ENCODE measurements at regions not wholly inside any gene's neighbourhood (a gene's known extent, or its start where the extent isn't known, plus 50 kb on each side); places are given as distances from the start of the nearest gene placed in this dataset.

DNA sequence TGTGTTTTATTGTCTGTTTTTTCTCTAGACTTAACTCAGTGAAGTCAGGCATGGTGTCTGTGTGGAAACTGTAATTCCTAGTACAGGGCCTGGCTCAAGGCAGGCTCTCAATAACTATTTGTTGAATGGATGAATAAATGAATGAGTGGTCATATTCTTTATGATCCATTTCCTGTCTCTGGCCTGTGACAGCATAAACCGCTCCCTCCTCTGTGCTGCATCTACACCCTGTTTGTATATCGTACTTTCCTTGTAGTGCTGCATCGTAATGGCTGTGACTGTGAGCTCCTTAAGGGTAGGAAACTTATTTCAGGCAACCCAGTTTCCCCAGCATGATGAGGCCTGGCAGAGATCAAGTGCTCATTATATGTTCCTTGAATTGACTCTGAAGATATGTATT is 337.5 kb upstream of the USP24 start:
- DNase-seq (ENCODE audit: low read depth) = no peak
- TF ChIP-seq, protein P1, sequence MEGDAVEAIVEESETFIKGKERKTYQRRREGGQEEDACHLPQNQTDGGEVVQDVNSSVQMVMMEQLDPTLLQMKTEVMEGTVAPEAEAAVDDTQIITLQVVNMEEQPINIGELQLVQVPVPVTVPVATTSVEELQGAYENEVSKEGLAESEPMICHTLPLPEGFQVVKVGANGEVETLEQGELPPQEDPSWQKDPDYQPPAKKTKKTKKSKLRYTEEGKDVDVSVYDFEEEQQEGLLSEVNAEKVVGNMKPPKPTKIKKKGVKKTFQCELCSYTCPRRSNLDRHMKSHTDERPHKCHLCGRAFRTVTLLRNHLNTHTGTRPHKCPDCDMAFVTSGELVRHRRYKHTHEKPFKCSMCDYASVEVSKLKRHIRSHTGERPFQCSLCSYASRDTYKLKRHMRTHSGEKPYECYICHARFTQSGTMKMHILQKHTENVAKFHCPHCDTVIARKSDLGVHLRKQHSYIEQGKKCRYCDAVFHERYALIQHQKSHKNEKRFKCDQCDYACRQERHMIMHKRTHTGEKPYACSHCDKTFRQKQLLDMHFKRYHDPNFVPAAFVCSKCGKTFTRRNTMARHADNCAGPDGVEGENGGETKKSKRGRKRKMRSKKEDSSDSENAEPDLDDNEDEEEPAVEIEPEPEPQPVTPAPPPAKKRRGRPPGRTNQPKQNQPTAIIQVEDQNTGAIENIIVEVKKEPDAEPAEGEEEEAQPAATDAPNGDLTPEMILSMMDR (IDR thresholded peaks at IDR 0.05; ENCODE audit: low read depth, low read length, missing control alignments) = no peak
- H3K4me3 ChIP-seq (ENCODE audit: low read depth, low read length) = no peak overlapping the region

DNA sequence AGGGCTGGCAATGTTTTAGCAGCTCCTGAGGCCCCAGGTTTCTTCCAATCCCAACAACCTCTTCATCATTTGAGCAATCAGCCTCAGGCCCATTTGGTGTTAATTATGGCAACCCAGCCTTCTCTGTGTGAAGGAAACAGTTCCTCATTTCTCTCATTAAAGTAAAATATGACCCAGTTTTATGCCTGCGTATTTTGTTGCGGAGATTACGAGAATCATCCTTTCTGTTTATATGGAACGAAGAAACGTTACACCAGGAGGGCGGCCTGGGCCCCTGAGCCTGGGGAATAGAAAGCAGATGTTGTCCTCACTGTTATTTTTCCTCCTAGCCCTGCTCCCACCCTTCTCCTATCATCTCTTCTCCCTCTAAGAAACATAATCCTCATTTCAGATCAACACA is 332.2 kb upstream of the USP24 start:
- no peak for DNase-seq (ENCODE audit: low read depth)
- TF ChIP-seq, protein P1 (IDR thresholded peaks at IDR 0.05; ENCODE audit: low read depth, low read length, missing control alignments) = no peak
- no peak overlapping the region for H3K4me3 ChIP-seq (ENCODE audit: low read depth, low read length)

DNA sequence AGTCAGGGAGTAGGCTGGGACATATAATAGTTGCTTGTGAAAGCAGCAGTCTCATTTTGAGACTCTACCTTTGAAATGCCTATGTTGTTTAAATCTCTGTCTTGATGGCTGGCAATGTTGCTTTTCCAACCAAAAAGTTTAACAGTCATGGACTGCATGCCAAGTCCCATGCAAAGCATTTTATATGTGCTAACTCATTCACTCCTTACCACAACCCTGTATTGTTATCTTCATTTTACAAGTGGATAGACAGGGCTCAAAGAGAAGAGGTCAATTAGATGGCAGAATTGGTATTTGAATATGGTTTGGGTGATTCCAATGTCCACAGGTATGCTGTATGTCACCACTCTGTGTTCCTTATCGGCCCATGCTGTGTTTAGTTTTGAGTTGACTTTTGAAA is 331.4 kb upstream of the USP24 start:
- no peak for DNase-seq (ENCODE audit: low read depth)
- TF ChIP-seq, protein P1 (IDR thresholded peaks at IDR 0.05; ENCODE audit: low read depth, low read length, missing control alignments) = no peak

GRCh38 chr1:55544826-55545225 is 329.7 kb upstream of the USP24 start:
- no peak for DNase-seq (ENCODE audit: low read depth)
- TF ChIP-seq, protein P1 (IDR thresholded peaks at IDR 0.05; ENCODE audit: low read depth, low read length, missing control alignments) = no peak
- H3K4me3 ChIP-seq (ENCODE audit: low read depth, low read length) = no peak overlapping the region

More for the DNA sequence above, 331.4 kb upstream of the USP24 start:
- no peak overlapping the region for H3K4me3 ChIP-seq (ENCODE audit: low read depth, low read length)

DNA sequence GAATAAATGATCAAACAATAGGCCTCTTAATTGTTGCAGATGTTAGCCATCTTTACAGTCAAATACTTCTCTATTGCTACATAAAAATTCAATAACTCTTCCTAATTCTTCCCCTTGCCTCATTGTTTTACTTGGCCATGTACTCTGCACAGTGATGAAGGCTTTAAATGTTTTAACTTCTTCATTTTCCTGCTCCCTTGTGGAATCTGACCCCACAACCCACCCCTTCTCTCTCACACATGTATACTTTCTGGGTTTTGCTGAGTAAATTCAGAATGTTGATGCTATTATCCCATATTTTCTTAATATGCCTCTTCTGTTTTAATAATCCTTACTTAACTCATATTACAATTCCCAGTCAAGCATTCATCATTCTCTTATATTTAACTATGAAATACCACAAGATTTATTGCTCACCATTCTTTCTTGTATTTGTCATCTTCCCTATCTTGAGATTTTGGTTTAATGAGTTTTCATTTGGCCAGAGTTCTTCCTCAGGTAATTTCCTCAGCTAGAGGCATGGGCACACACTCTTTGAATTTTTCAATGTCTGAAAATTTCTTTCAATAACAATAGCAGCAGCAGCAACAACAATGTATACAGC is 327.8 kb upstream of the USP24 start:
- H3K4me3 ChIP-seq (ENCODE audit: low read depth, low read length) = no peak overlapping the region
- no peak for DNase-seq (ENCODE audit: low read depth)
- TF ChIP-seq, protein P1 (IDR thresholded peaks at IDR 0.05; ENCODE audit: low read depth, low read length, missing control alignments) = no peak

DNA sequence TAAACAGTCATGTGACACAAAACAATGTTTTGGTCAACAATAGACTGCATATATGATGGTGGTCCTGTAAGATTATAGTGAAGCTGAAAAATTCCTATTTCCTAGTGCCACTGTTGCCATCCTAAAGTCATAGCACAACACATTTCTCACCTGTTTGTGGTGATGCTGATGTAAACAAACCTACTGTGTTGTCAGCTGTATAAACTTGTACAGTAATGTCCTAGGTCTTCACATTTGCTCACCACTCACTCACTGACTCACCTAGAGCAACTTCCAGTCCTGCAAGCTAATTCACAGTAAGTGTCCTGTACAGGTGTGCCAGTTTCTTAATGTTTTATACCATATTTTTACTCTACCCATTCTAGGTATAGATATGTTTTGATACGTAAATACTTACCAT is 326.1 kb upstream of the USP24 start:
- TF ChIP-seq, protein P1 (IDR thresholded peaks at IDR 0.05; ENCODE audit: low read depth, low read length, missing control alignments) = no peak
- H3K4me3 ChIP-seq (ENCODE audit: low read depth, low read length) = no peak overlapping the region
- DNase-seq (ENCODE audit: low read depth) = no peak

Data from GM12864 (cell line).